Transverse colon (tissue), 4 donors: ENCODE measurements at regions not wholly inside any gene's neighbourhood (a gene's known extent, or its start where the extent isn't known, plus 50 kb on each side); places are given as distances from the start of the nearest gene placed in this dataset.

Source experiments
- EP300 ChIP-seq: sonication (generic); formaldehyde crosslinking; IDR thresholded peaks from one replicate; pipeline ENCODE4 v1.6.1; 2017; ENCODE audit warnings: antibody characterized with exemption, low read depth
- POLR2A ChIP-seq: fragments of 450-650 bp; IDR thresholded peaks from one replicate; pipeline ENCODE4 v1.6.1; 2016; ENCODE audit warnings: antibody characterized with exemption, mild to moderate bottlenecking, moderate library complexity
- POLR2AphosphoS5 ChIP-seq, 3 donors: sonication (generic); formaldehyde crosslinking; IDR thresholded peaks; one replicate each; pipeline ENCODE4 v1.6.1; 2016; ENCODE audit warnings: antibody characterized with exemption in 3 of 3
- TF ChIP-seq, protein P1 (sequence below), 5 experiments: fragments of 200-600 bp in 3 of 5; fragments of 450-650 bp in 2 of 5; sonication (generic) in 3 of 5; IDR thresholded peaks; 1 replicate in 2 of 5; 2 replicates in 3 of 5; pipeline ENCODE4 v1.5.1; 2016 to 2017; ENCODE audit warnings: antibody characterized with exemption in 5 of 5, inconsistent platforms in 3 of 5, mild to moderate bottlenecking in 2 of 5, moderate library complexity in 1 of 5

DNA sequence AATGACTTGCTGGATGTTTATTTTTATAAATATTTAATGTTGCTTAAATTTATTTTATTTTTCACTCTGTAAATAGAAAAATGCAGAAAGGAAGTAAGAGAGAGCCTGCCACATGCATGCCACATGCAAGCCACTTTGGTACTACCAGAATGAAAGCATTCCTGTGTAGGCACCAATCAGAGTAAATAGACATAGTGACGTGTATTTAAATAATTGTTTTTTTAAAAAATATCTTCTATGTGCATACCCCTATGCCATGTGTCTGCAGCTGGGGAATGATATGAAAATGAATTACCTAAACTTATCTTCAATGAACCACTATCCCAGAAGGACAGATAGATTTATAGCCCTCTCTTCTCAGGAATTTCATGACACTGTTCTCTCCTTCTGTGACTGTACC lies 651.5 kb upstream of the RIOK2 start:
- TF ChIP-seq, protein P1, sequence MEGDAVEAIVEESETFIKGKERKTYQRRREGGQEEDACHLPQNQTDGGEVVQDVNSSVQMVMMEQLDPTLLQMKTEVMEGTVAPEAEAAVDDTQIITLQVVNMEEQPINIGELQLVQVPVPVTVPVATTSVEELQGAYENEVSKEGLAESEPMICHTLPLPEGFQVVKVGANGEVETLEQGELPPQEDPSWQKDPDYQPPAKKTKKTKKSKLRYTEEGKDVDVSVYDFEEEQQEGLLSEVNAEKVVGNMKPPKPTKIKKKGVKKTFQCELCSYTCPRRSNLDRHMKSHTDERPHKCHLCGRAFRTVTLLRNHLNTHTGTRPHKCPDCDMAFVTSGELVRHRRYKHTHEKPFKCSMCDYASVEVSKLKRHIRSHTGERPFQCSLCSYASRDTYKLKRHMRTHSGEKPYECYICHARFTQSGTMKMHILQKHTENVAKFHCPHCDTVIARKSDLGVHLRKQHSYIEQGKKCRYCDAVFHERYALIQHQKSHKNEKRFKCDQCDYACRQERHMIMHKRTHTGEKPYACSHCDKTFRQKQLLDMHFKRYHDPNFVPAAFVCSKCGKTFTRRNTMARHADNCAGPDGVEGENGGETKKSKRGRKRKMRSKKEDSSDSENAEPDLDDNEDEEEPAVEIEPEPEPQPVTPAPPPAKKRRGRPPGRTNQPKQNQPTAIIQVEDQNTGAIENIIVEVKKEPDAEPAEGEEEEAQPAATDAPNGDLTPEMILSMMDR (IDR thresholded peaks at IDR 0.05): no peak
- TF ChIP-seq POLR2AphosphoS5 (IDR thresholded peaks at IDR 0.05) (no peak), EP300 (no peak), POLR2A (no peak)
